Left kidney (tissue), 1 donor: ENCODE measurements at regions not wholly inside any gene's neighbourhood (a gene's known extent, or its start where the extent isn't known, plus 50 kb on each side); places are given as distances from the start of the nearest gene placed in this dataset.
"Not testable (repeated sequence)": the region's sequence is repeated elsewhere in the genome, so short reads cannot be mapped to it uniquely, and the experiment has no call there.

Experiments used
- DNase-seq: peaks from one replicate; pipeline ENCODE4 v3.0.0-alpha.2; 2013

GRCh38 chr4:84019626-84020025 lies 479.5 kb downstream of the NKX6-1 start:
- no peak for DNase-seq

DNA sequence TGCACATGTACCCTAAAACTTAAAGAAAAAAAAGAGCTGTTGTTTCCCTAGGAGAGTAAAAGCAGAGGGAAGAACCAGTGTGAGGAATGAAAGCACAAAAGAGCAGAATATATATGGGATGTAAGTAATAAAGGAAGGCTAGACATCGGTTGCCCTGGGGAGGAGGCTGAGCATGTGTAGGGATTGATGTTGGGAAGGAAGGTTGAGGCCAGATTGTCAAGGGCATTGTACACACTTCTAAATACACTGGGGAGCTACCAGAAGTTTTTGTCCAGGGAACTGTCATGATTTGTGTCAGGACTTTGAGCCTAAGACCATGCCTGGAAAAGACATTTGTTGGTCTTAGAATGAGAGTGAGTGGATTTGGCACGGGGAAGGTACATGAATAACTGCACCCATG lies 467.1 kb downstream of the GPAT3 start:
- DNase-seq: no peak

- no peak for DNase-seq
Measured at GRCh38 chr4:84001876-84002569, 466.1 kb downstream of the GPAT3 start.

DNA sequence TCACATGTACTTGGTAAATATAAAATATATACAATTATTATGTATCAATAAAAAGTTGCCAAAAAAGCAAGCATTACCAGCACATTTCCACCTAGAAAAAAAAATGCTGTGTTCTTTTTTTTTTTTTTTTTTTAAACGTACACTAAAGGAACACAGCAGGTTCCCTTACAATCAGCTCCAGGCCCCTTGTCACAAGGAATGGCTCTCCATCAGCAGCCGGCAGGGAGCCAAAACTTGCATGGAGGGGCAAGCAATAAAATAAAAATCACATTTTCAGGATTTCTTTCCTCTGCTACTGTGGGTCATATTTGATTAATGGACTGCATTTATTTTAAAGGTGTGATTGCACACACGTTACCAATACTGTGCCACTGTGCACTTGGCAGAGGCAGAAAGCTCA lies 460.3 kb downstream of the GPAT3 start:
- no peak for DNase-seq

- DNase-seq: no peak
Measured at GRCh38 chr4:83993774-83994173, 457.9 kb downstream of the GPAT3 start.

DNA sequence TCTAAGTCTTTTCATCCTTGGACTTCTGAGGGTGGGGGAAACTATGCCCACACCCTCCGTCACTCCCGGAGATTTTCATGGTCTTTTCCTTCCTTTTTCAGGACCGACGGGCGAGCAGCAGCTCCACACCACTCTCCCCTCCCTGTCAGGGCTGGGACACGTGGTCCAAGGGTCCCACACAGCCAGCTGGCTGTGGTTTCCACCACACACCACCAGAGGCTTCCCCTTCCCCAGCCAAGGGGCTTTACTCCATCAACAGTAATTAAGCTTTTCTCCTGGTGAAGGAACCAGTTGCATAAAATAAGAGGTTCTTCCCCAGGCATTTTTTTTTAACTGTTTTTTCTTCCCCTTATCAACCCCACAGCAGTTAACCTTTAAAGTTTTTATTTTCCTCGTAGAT lies 453.9 kb downstream of the GPAT3 start:
- no peak for DNase-seq

- no peak for DNase-seq
Measured at GRCh38 chr4:83981156-83981555, 445.2 kb downstream of the GPAT3 start.

- no peak for DNase-seq
Measured at GRCh38 chr4:83979773-83980172, 443.9 kb downstream of the GPAT3 start.

DNA sequence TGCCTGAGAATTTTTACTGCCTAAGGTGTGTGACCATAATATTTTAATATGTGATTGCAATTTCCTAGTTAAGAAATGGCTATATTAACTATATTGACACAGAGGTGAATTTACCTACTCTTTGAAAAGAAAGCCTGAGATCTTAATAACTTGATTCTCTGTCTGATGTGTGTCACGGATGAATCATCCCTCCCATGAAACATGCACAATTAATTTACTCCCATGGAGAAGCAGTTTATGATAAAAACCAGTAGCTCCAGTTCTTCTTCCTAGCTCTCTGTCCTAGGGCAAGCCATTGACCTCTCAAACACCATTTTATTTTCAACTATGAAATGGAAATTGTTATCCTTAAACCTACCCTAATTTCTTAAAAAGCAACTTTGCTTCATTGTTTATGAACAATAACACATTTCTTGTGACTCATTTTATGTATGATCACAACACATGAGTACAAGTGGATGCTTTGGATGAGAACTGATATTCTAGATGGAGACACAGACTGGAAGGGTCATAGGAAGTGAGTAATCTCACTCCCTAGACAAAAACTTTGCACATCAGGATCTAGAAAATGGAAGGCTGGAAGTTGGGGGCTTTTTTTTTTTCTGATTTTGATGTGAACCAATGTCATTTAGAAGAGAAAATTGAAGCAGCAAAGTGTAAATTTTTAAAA lies 438.3 kb downstream of the GPAT3 start:
- no peak for DNase-seq

DNA sequence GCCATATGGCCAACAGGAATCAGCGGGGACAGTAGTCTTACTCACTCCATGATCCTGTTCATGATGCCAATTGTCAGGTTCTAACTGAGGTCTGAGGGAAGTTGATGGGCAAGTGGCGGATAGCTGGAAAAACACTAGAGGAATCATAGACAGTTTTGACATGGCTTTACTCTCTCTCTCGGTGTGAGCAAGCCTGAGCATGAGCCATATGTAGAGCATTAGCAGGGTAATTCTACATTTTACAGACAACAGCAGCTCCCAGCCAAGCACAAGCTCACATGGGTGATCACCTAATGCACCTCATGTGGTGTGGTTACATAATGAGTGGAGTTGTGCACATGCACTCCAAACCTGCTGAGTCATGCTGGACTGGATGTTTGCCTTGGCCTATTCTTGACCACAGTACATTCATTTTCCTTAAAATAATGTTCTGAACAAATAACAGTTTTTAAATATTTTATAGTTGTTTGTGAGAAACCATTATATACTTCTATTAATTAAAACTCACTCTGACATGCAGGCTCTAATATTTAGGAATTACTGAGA lies 429.2 kb downstream of the GPAT3 start:
- no peak for DNase-seq

DNA sequence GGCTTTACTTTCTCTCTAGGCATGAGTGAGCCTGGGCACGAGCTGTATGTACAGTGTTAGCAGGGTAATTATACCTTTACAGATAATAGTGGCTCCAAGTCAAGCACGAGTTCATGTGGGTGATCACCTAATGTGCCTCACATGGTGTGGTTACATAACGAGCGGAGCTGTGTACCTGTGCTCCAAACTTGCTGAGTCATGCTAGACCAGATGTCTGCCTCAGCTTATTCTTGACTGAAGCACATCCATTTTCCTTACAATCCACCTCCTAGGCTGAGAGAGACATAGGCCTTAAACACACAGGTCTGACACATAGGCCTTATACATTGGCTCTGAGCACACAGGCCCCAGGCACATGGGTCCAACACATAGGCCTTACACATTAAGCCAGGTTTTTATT lies 426.6 kb downstream of the GPAT3 start:
- DNase-seq: no peak

- no peak for DNase-seq
Measured at GRCh38 chr4:83961575-83961974, 425.7 kb downstream of the GPAT3 start.

- DNase-seq: no peak
Measured at GRCh38 chr4:83959160-83959559, 423.3 kb downstream of the GPAT3 start.

DNA sequence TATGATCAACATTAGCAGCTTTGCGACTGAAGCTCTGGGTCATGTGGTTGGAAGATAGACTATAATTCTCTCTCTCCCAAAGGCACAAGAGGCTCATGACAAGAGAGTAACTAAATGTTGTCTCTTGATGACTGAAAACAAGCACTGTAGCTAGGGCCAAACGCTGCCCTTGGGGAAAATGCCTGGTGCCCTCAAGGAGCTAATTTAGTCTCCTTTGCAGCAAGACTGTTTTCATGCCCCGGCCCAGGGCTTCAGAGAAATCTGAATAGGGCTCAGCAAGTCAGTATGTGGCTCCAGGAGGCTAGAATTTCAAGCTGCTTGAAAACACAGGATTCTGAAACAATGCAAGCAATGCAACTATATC lies 411.9 kb downstream of the GPAT3 start:
- no peak for DNase-seq

DNA sequence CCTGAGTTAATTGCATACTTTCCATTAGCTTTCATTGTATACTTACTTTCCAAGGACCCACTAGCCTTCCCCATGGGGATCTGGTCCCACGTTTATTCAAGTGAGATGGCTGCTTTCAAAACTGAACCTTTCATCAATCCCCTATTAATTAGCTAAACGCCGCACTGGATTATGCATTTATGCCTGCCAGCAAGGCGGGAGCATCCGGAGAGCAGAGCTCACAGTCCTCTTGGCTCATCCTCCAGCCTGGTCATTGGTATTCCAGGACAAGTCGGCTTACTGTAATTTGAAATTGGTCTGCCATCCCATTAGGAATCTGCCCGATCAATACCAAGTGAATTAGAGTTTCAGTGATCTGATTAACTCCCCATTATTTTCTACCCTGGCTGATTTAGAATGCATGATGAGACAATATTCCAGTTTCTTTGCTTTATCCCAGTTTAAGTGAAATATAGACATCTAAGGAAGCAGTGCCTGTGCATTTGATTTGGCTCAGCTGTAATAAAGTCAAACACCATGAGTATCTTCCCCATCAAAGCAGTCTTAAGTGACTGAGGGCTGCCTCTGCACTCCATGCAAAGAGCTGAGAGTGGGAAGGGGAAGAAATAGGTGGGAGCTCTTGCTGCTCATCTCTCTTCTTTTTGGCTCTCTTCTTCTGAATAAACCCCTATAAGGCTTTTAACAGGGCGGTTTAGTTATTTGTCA lies 411.4 kb downstream of the GPAT3 start:
- no peak for DNase-seq

DNA sequence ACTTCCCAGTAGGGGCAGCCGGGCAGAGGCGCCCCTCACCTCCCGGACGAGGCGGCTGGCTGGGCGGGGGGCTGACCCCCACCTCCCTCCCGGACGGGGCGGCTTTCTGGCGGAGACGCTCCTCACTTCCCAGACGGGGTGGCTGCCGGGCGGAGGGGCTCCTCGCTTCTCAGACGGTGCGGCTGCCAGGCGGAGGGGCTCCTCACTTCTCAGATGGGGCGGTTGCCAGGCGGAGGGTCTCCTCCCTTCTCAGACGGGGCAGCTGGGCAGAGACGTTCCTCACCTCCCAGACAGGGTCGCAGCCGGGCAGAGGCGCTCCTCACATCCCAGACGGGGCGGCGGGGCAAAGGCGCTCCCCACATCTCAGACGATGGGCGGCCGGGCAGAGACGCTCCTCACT lies 407.8 kb downstream of the GPAT3 start:
- not testable (repeated sequence) for DNase-seq

DNA sequence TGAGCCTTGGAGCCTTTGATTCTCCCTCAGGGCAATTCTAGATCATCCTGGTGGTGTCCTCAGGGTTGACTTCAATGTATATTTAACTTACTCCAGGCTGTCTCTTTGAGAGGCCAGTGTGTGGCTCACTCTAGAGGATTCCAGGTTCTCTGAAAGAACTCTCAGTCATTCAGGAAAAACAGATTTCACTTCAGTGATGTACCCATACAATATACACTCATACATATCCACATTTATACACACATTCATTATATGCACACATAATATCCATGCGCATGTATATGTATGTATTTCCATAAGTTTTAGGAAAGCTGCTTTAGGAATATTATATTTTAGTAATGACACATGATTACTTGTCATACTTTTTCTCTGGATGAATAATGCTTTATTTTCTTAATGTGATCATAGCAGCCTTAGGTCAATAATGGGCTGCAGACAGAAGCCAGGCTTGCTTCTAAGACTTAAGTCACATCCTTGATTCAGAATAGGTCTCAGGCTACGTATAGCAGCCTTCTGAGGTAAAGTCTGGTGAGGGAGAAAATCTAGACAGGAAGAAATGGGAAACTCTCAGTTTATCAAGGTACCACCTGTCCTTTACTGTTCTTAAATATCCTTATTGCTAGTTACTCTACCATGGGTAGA lies 397.0 kb downstream of the GPAT3 start:
- no peak for DNase-seq

DNA sequence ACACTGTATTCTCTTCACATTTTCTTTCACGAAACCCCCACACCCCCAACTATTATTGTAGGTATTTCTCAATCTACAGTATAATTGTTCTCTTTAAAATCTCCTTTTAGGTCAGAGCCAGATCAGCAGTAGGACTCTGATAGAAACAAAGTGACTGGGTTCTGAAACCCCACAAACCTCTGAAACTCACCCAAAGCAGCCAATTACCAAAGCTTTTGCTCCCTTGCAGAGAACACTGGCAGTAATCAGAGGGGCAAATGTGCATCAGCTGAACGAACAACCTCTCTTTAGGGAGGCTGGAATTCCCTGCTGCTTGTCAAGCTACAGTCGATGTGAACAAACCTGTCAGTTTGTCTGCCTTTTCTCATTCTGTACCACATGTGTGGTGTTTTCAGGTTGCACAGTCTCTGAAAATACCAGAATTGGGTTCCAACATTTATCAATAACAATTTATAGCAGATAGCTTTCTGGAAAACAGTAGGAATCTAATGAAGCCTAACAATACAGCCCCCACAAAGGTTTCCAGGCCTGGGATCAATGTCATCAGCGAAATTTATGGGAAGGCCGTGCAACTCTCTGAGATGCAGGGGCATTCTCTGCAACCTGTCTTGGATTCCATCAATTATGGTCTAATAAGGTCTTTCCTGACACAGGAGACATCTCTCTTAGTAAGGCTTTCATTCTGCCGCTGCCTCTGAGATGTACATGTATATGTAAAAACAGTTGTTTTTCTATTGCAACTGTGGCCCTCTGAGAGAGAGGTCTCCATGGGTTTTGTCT lies 395.9 kb downstream of the GPAT3 start:
- no peak for DNase-seq

DNA sequence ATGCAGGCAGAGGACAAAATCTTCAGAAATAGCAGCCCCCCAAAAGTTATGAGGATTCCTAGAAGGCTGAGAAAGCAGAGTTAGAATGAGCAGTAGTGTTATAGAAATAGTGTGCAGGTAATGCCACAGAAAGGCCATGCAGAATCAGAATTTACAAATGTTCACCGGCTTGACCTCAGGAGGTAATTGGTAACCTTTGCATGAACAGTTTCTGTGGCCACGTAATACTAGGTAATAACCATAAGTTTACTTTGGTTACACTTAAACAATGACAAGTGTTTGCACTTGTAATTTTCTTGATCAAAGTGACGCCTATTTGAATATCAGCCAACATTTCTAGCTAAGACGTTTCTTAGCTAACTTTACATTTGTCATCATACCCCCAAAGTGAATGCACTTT lies 393.6 kb downstream of the GPAT3 start:
- no peak for DNase-seq

DNA sequence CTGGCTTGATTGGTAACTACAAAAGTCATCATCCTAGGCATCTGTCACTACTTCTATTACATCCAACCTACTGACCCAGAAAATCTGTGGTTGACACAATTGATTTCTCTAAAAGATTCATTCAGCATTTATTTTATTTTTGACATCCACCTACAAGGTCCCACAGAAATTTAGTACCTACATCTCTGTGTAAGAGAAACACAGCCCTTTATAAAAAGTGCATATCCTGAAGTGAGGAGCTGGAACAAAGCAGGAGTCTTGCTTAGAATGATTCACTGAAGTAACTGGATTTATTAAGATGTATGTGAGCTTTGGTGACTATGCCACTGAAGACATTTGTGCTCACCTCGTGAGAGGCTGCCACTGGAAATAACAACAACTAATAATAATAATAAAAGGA lies 391.0 kb downstream of the GPAT3 start:
- no peak for DNase-seq

DNA sequence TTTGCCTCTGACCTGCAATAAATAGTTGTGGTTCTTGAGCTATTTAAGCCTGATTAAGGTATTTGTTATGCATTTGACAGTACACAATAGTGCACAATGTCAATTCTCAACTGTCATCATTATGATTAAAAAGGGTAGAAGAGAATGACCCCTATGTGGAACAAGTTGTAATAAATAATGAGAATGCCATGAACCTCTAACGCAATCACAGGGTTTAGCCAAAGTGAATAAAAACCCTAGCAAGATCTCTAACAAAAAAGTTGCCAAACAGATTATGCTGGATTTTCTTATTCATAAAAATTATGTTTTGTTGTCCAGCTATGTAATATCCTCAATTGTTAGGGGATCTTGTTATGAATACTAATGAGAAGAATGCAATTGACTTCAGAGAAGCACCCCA lies 387.4 kb downstream of the GPAT3 start:
- DNase-seq: no peak

DNA sequence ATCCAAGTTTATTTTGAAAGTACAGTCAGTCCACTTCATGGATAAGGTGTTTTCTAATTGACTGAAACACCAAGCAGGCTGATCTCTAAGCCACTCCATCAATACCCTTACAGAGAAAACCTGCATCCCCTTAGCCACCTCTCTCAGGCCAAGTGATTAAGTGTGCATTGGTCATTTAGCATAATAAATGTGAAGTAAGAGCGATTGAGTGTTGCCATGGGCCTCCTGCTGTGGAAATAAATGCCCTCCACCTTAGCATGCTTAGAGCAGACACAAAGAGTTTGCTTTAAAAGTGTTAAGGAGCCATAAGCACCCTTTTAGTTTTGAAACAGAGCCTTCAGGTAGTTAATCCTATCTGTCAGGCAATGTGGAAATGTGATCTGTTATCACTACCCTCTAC lies 386.5 kb downstream of the GPAT3 start:
- no peak for DNase-seq
